ENCODE measurements at regions not wholly inside any gene's neighbourhood (a gene's known extent, or its start where the extent isn't known, plus 50 kb on each side); places are given as distances from the start of the nearest gene placed in this dataset.

GRCh38 chr2:82282111-82282882, 1977.7 kb upstream of the LRRTM1 start:
- Histone ChIP-seq H2AFZ (ENCODE audit: control insufficient read depth, low read length) (no peak overlapping the region), H3K9me3 (ENCODE audit: control insufficient read depth, low read depth, low read length) (no peaks in the 10 kb centered on the region), H3K27me3 (ENCODE audit: control insufficient read depth, extremely low read depth, insufficient read depth, low read length) (no peaks in the 10 kb centered on the region), H3K79me2 (ENCODE audit: control insufficient read depth, insufficient read depth, low read length) (no peaks in the 10 kb centered on the region), H4K20me1 (ENCODE audit: control insufficient read depth, extremely low read depth, insufficient read depth, low read length) (no peaks in the 10 kb centered on the region), H3K4me3 (ENCODE audit: control insufficient read depth in 2 of 3, extremely low read depth in 1 of 3, insufficient read depth in 2 of 3, low read depth in 1 of 3, low read length in 3 of 3) (no peak overlapping the region), H3K4me2 (ENCODE audit: control insufficient read depth, extremely low read depth, insufficient read depth, low read depth, low read length) (no peak overlapping the region), H3K27ac (ENCODE audit: control insufficient read depth, insufficient read depth, low read length) (no peak overlapping the region), H3K36me3 (ENCODE audit: control insufficient read depth in 2 of 2, extremely low read depth in 1 of 2, insufficient read depth in 2 of 2, low read length in 2 of 2) (no peaks in the 10 kb centered on the region), H3K9ac (ENCODE audit: control insufficient read depth, extremely low read depth, insufficient read depth, low read length) (no peak overlapping the region), H3K4me1 (ENCODE audit: control insufficient read depth, extremely low read depth, insufficient read depth, low read length) (no peaks in the 10 kb centered on the region), H3K9me1 (ENCODE audit: control insufficient read depth, extremely low read depth, insufficient read depth, low read length) (no peaks in the 10 kb centered on the region)
- dilution Hi-C loops (cut with MboI; ENCODE audit: extremely low pct_ligation_motif_present, low sequenced_read_pairs) = no loop called here
- FAIRE-seq = no peak
- TF ChIP-seq CTCF (optimal IDR thresholded peaks at IDR 0.05 in 1 of 3, IDR thresholded peaks at IDR 0.05 in 1 of 3, conservative IDR thresholded peaks at IDR 0.05 in 1 of 3; ENCODE audit: extremely low read depth in 1 of 3, insufficient read depth in 2 of 3, low read length in 3 of 3) = no peak
- no peak for TF ChIP-seq EZH2 (IDR thresholded peaks at IDR 0.05; ENCODE audit: low read length)
- DNase-seq (ENCODE audit: low read depth, low spot score) = no peak

- dilution Hi-C loops (cut with MboI; ENCODE audit: extremely low pct_ligation_motif_present, low sequenced_read_pairs) = no loop called here
- Histone ChIP-seq H3K9me3 (ENCODE audit: control insufficient read depth, low read depth, low read length) (peaks cover 2% of the 10 kb centered on the region), H3K27me3 (ENCODE audit: control insufficient read depth, extremely low read depth, insufficient read depth, low read length) (no peaks in the 10 kb centered on the region), H3K4me1 (ENCODE audit: control insufficient read depth, extremely low read depth, insufficient read depth, low read length) (no peaks in the 10 kb centered on the region), H4K20me1 (ENCODE audit: control insufficient read depth, extremely low read depth, insufficient read depth, low read length) (no peaks in the 10 kb centered on the region), H3K4me2 (ENCODE audit: control insufficient read depth, extremely low read depth, insufficient read depth, low read depth, low read length) (no peak overlapping the region), H3K9ac (ENCODE audit: control insufficient read depth, extremely low read depth, insufficient read depth, low read length) (no peak overlapping the region), H3K9me1 (ENCODE audit: control insufficient read depth, extremely low read depth, insufficient read depth, low read length) (no peaks in the 10 kb centered on the region), H3K79me2 (ENCODE audit: control insufficient read depth, insufficient read depth, low read length) (no peaks in the 10 kb centered on the region), H2AFZ (ENCODE audit: control insufficient read depth, low read length) (no peak overlapping the region), H3K36me3 (ENCODE audit: control insufficient read depth in 2 of 2, extremely low read depth in 1 of 2, insufficient read depth in 2 of 2, low read length in 2 of 2) (no peaks in the 10 kb centered on the region), H3K27ac (ENCODE audit: control insufficient read depth, insufficient read depth, low read length) (no peak overlapping the region), H3K4me3 (ENCODE audit: control insufficient read depth in 2 of 3, extremely low read depth in 1 of 3, insufficient read depth in 2 of 3, low read depth in 1 of 3, low read length in 3 of 3) (no peak overlapping the region)
- FAIRE-seq = no peak
- TF ChIP-seq CTCF (optimal IDR thresholded peaks at IDR 0.05 in 1 of 3, IDR thresholded peaks at IDR 0.05 in 1 of 3, conservative IDR thresholded peaks at IDR 0.05 in 1 of 3; ENCODE audit: extremely low read depth in 1 of 3, insufficient read depth in 2 of 3, low read length in 3 of 3) = no peak
- no peak for TF ChIP-seq EZH2 (IDR thresholded peaks at IDR 0.05; ENCODE audit: low read length)
- no peak for DNase-seq (ENCODE audit: low read depth, low spot score)
Measured at GRCh38 chr2:82279367-82279766, 1974.8 kb upstream of the LRRTM1 start.
